GM18520 (cell line): ENCODE measurements at regions not wholly inside any gene's neighbourhood (a gene's known extent, or its start where the extent isn't known, plus 50 kb on each side); places are given as distances from the start of the nearest gene placed in this dataset.
"Not testable (repeated sequence)": the region's sequence is repeated elsewhere in the genome, so short reads cannot be mapped to it uniquely, and the experiment has no call there.

Source experiments
- ATAC-seq: cut with Tn5 transposase; IDR thresholded peaks from one replicate; pipeline ENCODE4 v1.9.1; 2021; ENCODE audit not compliant: unreplicated experiment

DNA sequence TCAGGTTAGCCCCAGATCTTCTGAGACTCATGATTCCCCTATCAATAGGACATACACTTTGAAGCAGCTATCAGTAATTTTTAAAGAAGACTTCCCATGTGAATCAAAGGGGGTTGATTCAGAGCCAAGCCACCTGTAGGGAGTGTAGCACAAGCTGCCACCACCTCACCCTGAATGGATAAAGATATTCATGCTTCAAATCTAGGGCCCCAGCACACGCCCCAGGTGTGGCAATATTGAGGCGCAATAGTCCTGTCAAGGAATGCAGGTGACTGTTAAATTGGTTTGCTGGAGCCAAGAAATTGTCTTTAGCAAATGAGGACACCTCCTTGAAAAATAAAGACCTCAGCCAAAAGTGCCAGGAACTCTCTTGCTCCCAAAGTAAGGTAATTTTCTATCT, 404.4 kb downstream of the MAFB start:
- ATAC-seq, result no peak

DNA sequence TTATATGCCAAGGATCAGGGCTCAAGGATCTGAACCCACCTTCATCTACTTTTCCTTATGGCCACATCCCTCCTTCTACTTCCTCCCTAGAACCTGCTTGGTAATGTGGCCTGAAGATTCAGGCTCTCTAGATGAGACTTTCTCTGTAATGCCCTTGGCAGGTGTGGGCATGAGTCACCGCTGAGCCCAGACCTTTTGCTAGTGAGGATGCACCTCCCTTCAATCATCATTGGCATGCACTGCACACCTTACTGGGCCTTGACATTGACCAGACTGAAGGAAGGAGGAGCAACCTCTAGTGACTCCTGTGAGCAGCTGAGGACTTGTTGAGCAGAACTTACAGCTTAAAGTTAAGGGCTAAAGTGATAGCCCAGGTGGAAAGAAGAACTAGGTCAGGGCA, 405.3 kb downstream of the MAFB start:
- no peak for ATAC-seq

DNA sequence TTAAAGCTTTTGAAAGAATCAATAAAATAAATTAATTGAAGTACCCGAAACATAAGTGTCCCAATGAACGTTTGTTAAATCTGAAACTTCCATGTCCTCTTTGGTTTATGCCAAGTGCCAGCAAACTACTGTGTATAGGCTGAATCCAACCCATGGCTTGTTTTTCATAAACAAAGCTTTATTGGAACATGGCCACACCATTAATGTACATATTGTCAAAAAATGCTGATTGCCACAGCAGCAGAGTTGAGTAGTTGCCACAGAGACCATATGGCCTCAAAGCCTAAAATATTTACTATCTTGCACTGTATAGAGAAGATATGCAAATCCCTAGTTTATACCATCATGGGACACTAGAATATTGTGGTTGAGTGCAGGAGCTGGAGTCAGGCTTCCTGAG, 406.1 kb downstream of the MAFB start:
- ATAC-seq, result no peak

DNA sequence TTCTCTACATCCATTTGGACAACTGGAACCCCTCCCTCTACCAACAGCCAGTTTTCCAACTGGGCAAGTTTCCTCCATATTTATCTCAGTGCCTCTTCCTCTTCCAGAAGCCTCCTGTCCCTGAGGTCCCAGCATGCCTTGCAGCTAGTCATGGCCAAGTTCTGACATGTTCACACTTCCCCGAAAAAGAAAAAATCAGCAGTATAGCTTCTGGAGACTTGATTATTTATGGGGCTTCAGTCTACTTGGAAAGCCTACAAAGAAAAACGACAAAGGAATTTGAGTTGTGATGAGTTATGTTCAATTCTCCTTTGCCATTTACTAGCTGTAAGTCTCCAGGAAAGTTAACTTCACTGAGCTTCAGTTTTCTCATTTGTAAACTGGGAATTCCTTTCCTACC, 406.5 kb downstream of the MAFB start:
- no peak for ATAC-seq

- ATAC-seq, result no peak
Measured at GRCh38 chr20:40280616-40281015, 408.4 kb downstream of the MAFB start.

- no peak for ATAC-seq
Measured at GRCh38 chr20:40279390-40279789, 409.6 kb downstream of the MAFB start.

DNA sequence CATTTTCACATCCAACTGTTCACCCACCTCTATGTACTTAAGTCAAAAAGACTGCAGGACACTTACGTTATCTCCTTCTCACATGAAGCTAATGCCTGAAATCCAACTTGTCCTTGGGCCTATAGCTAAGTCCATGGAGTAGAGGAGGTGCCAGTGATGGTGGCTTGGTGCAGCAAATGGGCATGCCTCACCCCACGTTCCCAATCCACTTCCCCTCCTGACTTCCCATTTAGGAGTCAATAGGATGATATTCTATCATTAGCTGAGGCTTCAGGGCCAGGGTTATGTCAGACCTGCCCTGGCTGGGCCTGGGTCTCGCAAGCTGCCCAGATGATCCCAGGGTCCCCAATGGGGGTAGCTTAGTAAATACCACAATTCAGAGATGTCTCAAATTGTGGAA, 410.4 kb downstream of the MAFB start:
- ATAC-seq, result no peak

- no peak for ATAC-seq
Measured at GRCh38 chr20:40276301-40276700, 412.7 kb downstream of the MAFB start.

GRCh38 chr20:40275738-40276137, 413.3 kb downstream of the MAFB start:
- no peak for ATAC-seq

- no peak for ATAC-seq
Measured at GRCh38 chr20:40274912-40275533, 414.0 kb downstream of the MAFB start.

DNA sequence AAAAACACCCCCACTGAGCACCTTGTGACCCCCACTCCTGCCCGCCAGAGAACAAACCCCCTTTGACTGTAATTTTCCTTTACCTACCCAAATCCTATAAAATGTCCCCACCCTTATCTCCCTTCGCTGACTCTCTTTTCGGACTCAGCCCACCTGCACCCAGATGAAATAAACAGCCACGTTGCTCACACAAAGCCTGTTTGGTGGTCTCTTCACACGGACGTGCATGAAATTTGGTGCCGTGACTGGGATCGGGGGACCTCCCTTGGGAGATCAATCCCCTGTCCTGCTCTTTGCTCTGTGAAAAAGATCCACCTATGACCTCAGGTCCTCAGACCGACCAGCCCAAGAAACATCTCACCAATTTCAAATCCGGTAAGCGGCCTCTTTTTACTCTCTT, 419.8 kb downstream of the MAFB start:
- ATAC-seq, result not testable (repeated sequence)

DNA sequence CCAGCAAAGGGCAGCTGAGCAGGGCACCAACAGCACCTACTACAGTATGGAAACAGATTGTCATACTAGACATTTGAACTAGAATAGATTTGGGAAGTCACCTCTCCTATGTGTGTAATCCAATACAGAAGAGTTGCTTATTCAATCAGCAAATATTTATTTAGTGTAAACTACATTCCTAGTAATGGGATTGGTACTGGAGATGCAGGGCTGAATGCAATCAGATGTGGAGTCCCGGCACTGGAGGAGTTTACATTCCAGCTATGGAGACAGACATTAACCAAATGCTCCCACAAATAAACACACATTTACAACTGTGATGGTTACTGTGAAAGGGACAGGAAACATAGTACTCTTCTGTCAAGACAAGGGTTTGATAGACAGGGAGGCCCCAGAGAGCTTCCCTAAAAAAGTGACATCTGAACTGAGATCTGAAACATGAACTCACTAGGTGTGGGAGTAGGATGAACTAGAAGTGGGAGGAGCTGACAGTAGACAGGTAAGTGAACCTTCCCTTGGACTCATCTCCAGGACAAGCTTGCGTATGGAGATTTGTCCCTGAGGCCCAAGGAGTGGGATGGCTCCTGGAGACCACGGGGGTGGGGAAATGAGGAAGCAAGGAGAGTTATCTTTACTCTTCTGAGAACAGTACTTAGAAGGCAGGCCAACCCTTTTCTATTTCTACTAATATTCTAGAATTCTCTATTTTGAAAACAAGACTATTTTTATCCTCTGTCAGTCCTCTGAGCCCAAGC, 420.5 kb downstream of the MAFB start:
- ATAC-seq, result no peak

GRCh38 chr20:40265825-40266533, 423.1 kb downstream of the MAFB start:
- ATAC-seq, result no peak

GRCh38 chr20:40262219-40262618, 426.8 kb downstream of the MAFB start:
- no peak for ATAC-seq

GRCh38 chr20:40258931-40259330, 430.1 kb downstream of the MAFB start:
- no peak for ATAC-seq

DNA sequence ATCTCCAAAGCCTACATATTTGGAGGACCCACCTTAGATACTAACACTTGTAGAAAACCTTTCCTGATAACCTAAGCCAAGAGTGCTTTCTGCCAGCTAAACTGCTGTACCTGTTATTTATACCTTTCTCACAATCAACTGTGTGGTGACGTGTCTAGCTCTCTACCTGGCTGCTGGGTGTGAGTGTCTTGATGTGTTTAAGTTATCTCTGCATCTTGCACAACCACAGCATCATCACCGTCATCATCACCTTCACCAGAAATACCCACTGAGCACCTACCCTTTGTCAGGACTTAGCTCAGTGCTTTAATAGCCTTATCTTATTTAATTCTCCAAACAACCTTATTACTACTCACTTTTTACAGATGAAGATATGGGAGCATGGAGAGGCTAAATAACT, 431.3 kb downstream of the MAFB start:
- no peak for ATAC-seq

DNA sequence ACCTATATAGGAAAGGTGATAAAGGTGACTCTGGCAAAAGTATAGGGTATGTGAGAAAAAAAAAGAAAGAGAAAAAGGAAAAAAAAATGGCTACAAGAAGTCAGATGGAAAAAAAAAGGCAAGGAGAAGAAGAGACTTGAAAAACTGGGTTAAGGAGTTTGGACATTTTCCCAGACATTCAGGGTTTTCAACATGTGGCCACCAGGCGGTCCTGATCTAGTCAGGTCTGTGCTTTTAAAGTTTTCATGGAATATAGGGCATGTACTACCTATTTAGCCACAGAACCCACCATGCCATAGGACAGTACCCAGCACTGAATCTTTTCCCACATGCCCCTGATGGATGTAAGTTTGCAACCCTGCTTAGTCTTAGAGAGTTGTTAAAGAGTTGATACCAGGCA, 433.7 kb downstream of the MAFB start:
- no peak for ATAC-seq

DNA sequence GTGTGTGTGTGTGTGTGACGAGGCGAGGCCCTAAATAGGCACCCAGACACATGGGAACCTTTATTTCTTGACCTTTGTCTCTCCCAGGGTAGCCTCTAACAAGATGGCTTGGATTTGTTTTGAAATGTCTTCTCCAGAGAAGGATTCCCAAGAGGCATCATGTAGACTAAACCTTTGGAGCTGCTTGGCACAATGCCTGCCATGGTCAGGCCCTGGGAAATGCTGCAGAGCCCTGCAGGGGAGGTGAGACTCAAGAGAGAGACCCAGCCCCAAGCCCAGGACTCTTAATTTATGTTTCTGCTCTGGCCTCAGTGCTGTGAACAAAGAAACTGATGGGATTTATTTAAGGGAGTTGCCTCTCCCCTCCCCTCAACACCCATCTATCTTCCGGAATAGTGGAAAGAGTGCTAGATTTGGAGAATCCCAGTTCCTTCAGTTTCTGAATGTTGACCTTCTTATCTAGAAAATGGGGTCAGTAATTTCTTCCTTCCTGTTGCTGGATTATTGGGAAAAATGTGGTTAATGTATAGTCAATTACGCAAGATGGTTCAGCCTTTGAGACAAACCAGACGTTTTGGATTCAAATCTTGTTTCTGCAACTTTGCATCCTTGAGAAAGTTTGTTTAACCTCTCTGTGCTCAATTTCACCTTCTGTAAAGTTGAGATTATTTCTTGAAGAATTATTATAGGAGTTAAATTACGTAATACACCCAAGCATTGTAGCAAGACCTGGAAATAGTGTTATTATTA, 434.8 kb downstream of the MAFB start:
- no peak for ATAC-seq

DNA sequence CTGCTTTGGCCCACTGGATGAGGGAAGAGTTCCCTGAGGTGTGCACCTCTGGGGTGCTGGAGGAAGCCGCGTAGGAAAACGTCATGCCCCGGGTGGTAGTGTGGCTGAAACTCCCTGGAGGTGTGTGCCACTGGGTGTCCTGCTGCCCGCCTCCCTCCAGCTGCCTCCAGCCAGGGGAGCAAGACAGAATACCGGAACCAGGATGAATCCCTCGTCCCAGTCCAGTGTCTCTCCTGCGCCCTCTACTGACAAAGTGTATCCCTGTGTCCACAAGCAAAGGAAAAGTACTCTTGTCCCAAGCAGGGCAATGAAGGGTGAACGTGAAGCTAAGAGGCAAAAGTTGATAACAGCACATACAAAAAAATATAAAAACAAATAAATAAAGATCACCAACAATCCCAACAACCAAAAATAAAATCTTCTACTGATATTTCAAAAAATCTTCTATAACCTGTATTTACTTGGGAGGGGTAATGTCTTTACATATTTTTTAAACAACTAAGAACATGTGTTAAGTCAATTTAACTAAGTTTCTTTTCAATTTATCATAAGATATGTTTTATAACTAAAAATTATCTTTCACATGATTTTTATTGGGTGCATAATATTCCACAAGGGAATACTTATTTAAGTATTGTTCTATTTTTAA, 437.6 kb downstream of the MAFB start:
- ATAC-seq, result no peak

DNA sequence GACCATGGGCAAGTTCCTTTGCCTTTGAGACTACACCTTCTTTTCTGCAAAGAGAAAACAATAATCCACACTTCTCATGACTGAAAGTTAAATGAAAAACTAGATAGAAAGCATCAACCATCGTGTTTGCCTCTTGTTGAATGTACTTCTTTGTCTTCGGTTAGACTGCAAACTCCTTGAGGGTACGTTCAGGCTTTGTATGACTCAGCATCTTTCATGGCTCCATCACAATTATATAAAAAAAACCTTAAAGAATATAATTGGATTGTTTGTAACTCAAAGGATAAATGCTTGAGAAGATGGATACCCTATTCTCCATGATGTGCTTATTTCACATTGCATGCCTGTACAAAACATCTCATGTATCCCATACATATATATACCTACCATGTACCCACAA, 439.2 kb downstream of the MAFB start:
- no peak for ATAC-seq

- ATAC-seq, result no peak
Measured at GRCh38 chr20:40245829-40246228, 443.2 kb downstream of the MAFB start.
